ENCODE measurements at regions not wholly inside any gene's neighbourhood (a gene's known extent, or its start where the extent isn't known, plus 50 kb on each side); places are given as distances from the start of the nearest gene placed in this dataset.
"Not testable (repeated sequence)": the region's sequence is repeated elsewhere in the genome, so short reads cannot be mapped to it uniquely, and the experiment has no call there.

DNA sequence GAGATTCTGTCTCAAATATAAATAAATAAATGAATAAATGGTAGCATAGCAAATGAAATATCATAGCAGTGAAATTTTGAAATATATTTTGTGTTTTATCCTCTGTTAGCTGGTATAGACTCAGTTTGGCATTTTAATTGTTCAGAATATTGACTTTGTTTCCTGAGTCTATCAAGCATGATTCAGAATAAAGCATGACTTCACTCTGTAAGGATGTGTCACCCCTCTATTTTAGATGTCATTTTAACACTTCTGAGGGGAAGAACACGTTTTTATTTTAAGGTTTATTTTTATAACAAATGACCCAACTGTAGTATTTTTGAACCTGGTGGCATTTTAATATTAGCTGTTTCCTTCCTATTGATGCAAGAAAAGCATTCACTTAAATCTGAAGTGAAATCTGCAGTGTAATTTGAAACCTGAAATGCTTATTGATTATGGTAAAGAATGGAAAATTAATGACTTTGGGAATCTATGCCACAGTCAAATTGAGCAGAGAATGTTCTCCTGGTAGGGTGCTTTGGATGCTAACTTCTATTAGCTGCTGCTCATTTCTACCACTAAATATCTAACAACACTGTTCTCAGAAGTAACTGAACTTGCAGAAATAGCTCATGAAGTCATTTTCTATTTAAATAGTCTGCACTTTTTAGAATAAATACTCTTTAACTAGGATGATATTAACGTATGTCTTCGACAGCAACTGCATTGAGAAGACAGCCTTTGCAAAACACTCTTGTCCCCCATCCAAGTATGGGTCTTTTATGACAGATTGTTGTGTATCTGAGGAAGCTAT, 114.2 kb downstream of the SOX4 start:
- no peak for DNase-seq (ENCODE audit: low read depth in 4 of 4, low spot score in 3 of 4)

DNA sequence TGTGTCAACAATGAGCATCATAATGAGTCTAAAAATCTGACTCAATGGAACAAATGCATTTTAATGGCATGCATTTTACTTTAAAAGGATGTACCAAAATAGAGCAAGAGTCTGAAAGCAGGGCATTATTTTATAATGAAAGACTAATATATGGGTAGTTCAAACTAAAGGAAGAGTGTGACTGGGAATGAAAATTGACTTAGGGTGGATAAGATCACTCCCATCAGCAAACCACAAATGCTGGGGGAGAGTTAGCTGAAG, 114.7 kb downstream of the SOX4 start:
- DNase-seq (ENCODE audit: low read depth in 4 of 4, low spot score in 3 of 4) = no peak

DNA sequence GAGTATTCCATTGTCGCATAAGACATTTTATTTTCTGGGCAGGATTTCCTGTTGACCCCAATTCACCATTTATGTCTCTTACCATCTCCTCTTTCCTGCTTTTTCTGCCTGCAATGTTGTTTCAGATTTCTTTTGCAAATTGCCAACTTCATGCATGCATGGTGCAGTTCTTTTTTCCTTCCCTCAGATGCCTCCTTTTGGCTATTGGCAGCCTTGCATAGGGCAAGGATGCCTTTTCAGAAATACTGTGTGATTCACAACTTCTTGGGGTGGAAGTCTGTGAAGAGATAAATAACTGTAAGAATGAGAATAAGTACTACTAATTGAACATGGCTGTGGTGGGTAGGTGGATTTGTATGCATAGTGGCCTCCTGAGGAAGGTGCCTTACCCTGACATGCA, 116.7 kb downstream of the SOX4 start:
- DNase-seq (ENCODE audit: low read depth in 4 of 4, low spot score in 3 of 4) = no peak

DNA sequence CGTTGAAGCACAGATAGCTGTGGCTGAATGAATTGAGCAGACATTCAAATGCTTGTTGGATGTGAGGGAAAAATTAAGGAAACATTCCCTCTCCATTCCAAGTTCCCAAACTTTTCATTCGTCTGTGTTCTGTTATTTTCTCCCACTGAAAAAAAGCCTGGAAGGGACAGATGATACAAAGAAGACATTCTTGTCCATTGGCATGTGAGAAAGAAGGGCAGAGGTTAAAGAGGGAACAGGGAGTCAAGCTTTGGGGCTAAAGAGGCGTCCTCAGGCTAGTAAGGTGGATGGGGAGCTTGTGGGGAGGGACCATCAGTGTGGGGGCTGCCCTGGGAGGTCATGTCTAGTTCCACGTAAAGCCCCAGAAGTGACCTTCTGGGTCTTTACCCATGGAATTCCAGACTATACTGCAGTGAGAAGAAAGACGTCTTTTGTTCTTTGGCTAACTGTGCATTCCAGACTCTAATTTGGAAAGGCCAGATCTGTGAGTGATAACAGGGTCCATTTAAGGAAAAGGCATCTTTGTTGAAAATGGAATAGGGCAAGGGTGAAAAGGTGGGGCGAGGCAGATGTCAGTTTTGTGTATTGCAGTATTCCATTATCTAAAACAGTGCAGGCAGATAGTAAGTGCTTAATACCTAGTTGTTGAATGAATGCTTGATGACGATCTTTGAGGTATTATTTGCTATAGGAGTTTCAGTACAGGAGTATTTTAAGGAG, 117.5 kb downstream of the SOX4 start:
- no peak for DNase-seq (ENCODE audit: low read depth in 4 of 4, low spot score in 3 of 4)

GRCh38 chr6:21712213-21712612, 118.7 kb downstream of the SOX4 start:
- DNase-seq (ENCODE audit: low read depth in 4 of 4, low spot score in 3 of 4) = no peak

- DNase-seq (ENCODE audit: low read depth in 4 of 4, low spot score in 3 of 4) = no peak
These were observed 119.9 kb downstream of the SOX4 start for GRCh38 chr6:21713481-21713880.

DNA sequence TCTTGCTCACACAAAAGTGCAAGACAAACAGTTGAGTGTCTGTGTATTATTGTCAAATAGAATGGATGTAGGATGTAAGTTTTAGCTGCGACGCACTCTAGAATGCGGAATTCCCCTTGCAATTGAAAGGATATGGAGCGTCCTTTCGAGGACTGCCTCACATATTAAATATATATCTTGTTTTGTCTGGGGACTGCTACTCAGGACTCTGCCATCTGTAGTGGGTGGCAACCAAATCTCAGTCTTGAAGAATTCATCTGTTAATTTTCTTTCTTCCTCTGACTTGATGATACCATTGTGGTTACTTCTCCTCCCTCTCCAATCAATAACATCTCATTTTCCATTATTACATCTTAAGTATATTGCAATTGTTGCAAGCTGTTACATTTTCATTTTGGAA, 121.6 kb downstream of the SOX4 start:
- no peak for DNase-seq (ENCODE audit: low read depth in 4 of 4, low spot score in 3 of 4)

- no peak for DNase-seq (ENCODE audit: low read depth in 4 of 4, low spot score in 3 of 4)
These were observed 129.0 kb downstream of the SOX4 start for GRCh38 chr6:21722510-21722909.

- DNase-seq (ENCODE audit: low read depth in 4 of 4, low spot score in 3 of 4) = no peak
These were observed 133.1 kb downstream of the SOX4 start for GRCh38 chr6:21726676-21727075.

DNA sequence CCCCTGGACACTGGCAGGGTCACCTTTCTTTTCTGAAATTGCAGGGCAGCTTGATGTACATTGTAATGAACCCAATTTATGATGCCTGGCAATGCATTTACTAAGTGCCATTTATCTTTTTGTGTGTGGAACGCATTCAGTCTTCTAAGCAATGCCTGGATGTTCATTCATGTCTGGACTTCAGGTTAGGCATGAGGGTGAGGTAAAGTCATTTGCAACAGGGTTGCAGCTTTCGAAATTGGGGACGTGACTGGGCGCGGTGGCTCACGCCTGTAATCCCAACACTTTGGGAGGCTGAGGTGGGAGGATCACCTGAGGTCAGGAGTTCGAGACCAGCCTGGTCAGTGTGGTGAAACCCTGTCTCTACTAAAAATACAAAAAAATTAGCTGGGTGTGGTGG, 134.6 kb downstream of the SOX4 start:
- DNase-seq (ENCODE audit: low read depth in 4 of 4, low spot score in 3 of 4) = no peak

- no peak for DNase-seq (ENCODE audit: low read depth in 4 of 4, low spot score in 3 of 4)
These were observed 135.9 kb downstream of the SOX4 start for GRCh38 chr6:21729431-21729830.

DNA sequence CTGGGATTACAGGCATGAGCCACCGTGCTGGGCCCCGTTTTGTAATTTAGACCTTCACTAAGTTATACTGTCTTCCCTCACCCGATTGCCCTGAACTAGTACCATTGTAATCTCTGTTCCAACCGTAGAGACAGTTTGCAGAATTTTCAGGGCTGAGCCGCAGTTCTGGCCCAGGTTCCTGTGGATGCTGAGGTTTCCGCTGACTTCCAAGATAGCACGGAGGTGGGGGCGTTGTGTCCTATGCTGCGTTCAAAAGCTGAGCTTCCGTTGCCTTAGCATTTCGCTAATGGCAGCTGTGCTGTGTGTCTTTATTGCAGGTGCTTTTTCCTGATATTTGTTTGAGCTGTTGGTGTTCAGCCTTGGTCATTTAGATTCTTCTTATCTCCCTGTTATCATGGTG, 137.0 kb downstream of the SOX4 start:
- no peak for DNase-seq (ENCODE audit: low read depth in 4 of 4, low spot score in 3 of 4)

- DNase-seq (ENCODE audit: low read depth in 4 of 4, low spot score in 3 of 4) = no peak
These were observed 138.0 kb downstream of the SOX4 start for GRCh38 chr6:21731411-21732031.

- DNase-seq (ENCODE audit: low read depth in 4 of 4, low spot score in 3 of 4) = not testable (repeated sequence)
These were observed 138.6 kb downstream of the SOX4 start for GRCh38 chr6:21732032-21732730.

GRCh38 chr6:21732731-21733130, 139.2 kb downstream of the SOX4 start:
- DNase-seq (ENCODE audit: low read depth in 4 of 4, low spot score in 3 of 4) = no peak

GRCh38 chr6:21733311-21733710, 139.8 kb downstream of the SOX4 start:
- no peak for DNase-seq (ENCODE audit: low read depth in 4 of 4, low spot score in 3 of 4)

DNA sequence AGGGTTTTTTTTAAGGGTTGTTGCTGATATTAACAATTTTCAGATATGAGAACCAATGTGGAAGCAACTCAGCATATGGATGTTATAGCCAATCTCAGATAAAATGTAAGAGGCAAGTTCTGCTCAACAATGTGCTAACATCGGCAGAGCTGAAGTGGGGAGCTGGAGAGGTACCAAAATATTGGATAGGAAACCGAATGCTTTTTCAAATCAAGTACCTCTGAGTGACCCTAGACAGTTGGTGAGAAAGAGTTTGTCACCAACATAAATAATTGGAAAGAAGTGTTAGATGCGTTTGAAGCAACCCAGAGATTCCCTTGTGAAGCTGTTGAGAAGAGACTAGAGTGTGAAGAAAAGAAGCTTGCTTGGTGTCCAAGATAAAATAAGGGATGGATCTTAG, 140.7 kb downstream of the SOX4 start:
- no peak for DNase-seq (ENCODE audit: low read depth in 4 of 4, low spot score in 3 of 4)

DNA sequence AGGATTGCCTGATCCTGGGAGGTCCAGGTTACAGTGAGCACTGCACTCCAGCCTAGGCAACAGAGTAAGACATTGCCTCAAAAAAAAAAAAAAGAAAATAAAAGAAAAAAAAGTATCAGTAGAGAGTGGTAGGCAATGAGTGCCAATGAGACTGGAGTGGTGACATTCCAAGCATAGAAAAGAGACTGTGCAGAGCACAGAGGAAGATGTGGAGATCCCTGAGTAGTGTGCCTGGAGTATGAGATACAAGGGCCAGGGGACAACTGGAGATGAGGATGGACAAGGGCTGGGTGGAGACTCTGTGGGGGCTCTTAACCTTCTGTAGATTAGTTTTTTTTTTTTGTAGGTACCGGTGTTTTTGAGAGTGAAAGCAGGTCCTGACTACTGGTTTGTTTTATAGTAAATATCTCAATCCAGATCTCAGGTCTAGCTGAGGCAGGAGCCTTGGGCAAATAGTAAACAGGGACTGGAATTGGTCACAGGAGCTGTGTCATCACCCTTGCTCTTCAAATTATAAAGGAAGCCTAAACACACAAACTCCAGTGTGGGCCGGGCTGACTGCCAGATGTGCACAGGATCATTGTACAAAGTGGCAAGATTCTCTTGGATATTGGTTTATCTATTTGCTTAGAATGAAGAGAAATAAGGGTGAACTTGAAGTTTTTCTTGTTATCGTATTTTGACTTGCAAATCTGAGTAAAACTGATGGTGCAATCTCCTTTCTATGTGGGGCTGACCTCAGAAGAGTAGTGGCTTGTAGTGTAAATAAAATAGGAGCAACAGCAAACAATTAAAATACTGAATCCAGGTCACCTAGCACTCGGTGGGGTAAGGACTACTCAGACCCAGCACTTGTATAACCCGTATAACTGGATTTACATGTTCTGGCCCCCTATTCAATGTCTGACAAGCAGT, 144.9 kb downstream of the SOX4 start:
- no peak for DNase-seq (ENCODE audit: low read depth in 4 of 4, low spot score in 3 of 4)

DNA sequence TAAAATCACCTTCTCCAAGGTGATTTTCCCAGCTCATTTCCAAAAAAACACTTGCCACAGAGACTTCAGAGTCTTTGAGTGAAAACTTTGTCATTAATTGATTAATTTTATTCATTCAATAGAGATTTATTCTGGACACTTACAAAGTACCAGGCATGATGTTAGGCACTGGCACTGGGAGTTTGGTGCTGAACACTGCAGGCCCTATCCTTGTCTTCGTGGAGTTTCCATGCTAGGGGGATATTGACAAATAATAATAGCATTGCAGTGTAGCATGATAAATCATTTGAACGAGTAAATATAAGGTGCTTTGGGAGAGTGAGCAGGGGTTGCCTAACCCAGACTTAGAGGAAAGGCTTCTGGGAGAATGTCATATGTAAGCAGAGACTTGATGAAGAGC, 145.7 kb downstream of the SOX4 start:
- DNase-seq (ENCODE audit: low read depth in 4 of 4, low spot score in 3 of 4) = no peak

DNA sequence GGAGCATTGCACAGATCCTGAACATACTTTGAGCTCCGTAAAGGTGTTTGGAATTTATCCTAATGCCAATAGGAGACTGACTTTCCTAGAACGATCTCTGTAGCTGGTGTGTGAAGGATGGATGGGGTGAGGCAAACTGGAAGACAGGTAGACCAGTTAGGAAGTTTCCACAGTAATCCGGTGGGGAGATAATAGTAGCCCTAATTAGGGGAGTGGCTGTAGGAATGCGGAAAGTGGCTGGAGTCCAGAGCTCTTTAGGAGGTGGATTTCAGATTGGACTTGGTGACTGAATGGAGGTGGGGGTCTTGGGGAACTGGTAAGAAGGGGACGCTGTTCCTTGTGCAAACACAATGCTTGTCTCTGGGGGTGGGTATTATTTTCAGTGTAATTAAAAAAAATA, 146.3 kb downstream of the SOX4 start:
- DNase-seq (ENCODE audit: low read depth in 4 of 4, low spot score in 3 of 4) = no peak
